A549 (cell line): ENCODE measurements at regions not wholly inside any gene's neighbourhood (a gene's known extent, or its start where the extent isn't known, plus 50 kb on each side); places are given as distances from the start of the nearest gene placed in this dataset.

Experiments
- ATAC-seq, 2 experiments: fragments of 200-7000 bp in 1 of 2; fragments of >200 bp in 1 of 2; cut with Nextera tagmentation in 1 of 2; cut with Tn5 transposase in 1 of 2; 3 replicates each; pipeline versions ENCODE4 v1.8.0 to v1.9.1; 2018 to 2020; ENCODE audit warnings: mild to moderate bottlenecking in 1 of 2, moderate library complexity in 1 of 2
- CTCF ChIA-PET: fragments of 300-600 bp; sonication (Branson Sonifier 250); formaldehyde crosslinking; extraction: SDS; loops from one replicate; lab custom pipeline; 2021; ENCODE audit warnings: antibody characterized with exemption, inconsistent platforms; lab: Yijun Ruan, JAX
- POLR2A ChIA-PET: fragments of 350-600 bp; formaldehyde crosslinking; extraction: SDS; loops from one replicate; lab custom pipeline; 2021; ENCODE audit warnings: antibody characterized with exemption, inconsistent platforms; lab: Yijun Ruan, JAX
- DNase-seq, 2 experiments: peaks; one replicate each; pipeline versions ENCODE4 v3.0.0 to v3.0.0-alpha.2; 2011 to 2016; ENCODE audit warnings: low read depth in 1 of 2, low spot score in 1 of 2
- FAIRE-seq: peaks from 2 replicates; lab custom pipeline; 2011; peaks lifted over from hg19 to GRCh38; lab: Jason Lieb, UNC
- H3K27ac ChIP-seq, 2 experiments: fragments of >200 bp; sonication (Bioruptor Twin); formaldehyde crosslinking; 3 replicates each; pipeline ENCODE4 v1.5.1; 2016 to 2017
- H3K4me1 ChIP-seq: fragments of >200 bp; sonication (Bioruptor Twin); formaldehyde crosslinking; 3 replicates; pipeline ENCODE4 v1.6.1; 2016
- H3K4me2 ChIP-seq: fragments of >200 bp; sonication (Bioruptor Twin); formaldehyde crosslinking; 3 replicates; pipeline ENCODE4 v1.6.1; 2016
- H3K4me3 ChIP-seq: fragments of >200 bp; sonication (Bioruptor Twin); formaldehyde crosslinking; 3 replicates; pipeline ENCODE4 v1.5.1; 2016
- H3K9me3 ChIP-seq: fragments of >200 bp; sonication (Bioruptor Twin); formaldehyde crosslinking; 3 replicates; pipeline ENCODE4 v1.6.1; 2016
- BCL3 ChIP-seq: fragments of >200 bp; sonication (Bioruptor Twin); formaldehyde crosslinking; IDR thresholded peaks from 3 replicates; pipeline ENCODE4 v1.6.1; 2016
- CEBPB ChIP-seq, 2 experiments: fragments of >200 bp in 1 of 2; sonication (Bioruptor Twin) in 1 of 2; formaldehyde crosslinking in 1 of 2; IDR thresholded peaks; 2 replicates each; pipeline ENCODE4 v1.6.1; 2012 to 2016
- CHD4 ChIP-seq: fragments of 200-600 bp; sonication (generic); IDR thresholded peaks from 2 replicates; pipeline ENCODE4 v1.6.1; 2016; ENCODE audit warnings: antibody characterized with exemption, mild to moderate bottlenecking, borderline replicate concordance
- EHMT2 ChIP-seq: fragments of 200-600 bp; sonication (generic); IDR thresholded peaks from 2 replicates; pipeline ENCODE4 v1.6.1; 2016; ENCODE audit warnings: antibody characterized with exemption, low read depth, mild to moderate bottlenecking, moderate library complexity
- EP300 ChIP-seq, 2 experiments: fragments of >200 bp; sonication (Bioruptor Twin); formaldehyde crosslinking; IDR thresholded peaks; 2 replicates in 1 of 2; 3 replicates in 1 of 2; pipeline ENCODE4 v1.6.1; 2016 to 2017
- FOSB ChIP-seq: fragments of 250-450 bp; sonication (Bioruptor Pico); IDR thresholded peaks from 2 replicates; pipeline ENCODE4 v1.5.0; 2020; ENCODE audit warnings: mild to moderate bottlenecking, moderate library complexity
- FOSL2 ChIP-seq, 2 experiments: fragments of 450-650 bp in 1 of 2; fragments of >200 bp in 1 of 2; sonication (Bioruptor Twin) in 1 of 2; formaldehyde crosslinking; IDR thresholded peaks; 2 replicates each; pipeline versions ENCODE4 v1.5.0 to v1.6.1; 2016 to 2020; ENCODE audit warnings: mild to moderate bottlenecking in 1 of 2, moderate library complexity in 1 of 2
- GATA3 ChIP-seq: IDR thresholded peaks from 2 replicates; pipeline ENCODE4 v1.6.1; 2012; ENCODE audit warnings: borderline replicate concordance
- HOXA7 ChIP-seq: fragments of 250-450 bp; sonication (Bioruptor Pico); IDR thresholded peaks from 2 replicates; pipeline ENCODE4 v1.5.0; 2020; ENCODE audit warnings: mild to moderate bottlenecking, moderate library complexity
- JUN ChIP-seq, 2 experiments: fragments of >200 bp; sonication (Bioruptor Twin); formaldehyde crosslinking; IDR thresholded peaks; 2 replicates in 1 of 2; 3 replicates in 1 of 2; pipeline ENCODE4 v1.6.1; 2016 to 2017
- JUNB ChIP-seq: fragments of >200 bp; sonication (Bioruptor Twin); formaldehyde crosslinking; IDR thresholded peaks from 2 replicates; pipeline ENCODE4 v1.6.1; 2016
- KDM5A ChIP-seq: fragments of 200-600 bp; sonication (generic); IDR thresholded peaks from 2 replicates; pipeline ENCODE4 v1.6.1; 2016; ENCODE audit warnings: antibody characterized with exemption, mild to moderate bottlenecking
- MAZ ChIP-seq: fragments of 150-350 bp; IDR thresholded peaks from 2 replicates; pipeline ENCODE4 v1.6.1; 2014; ENCODE audit warnings: antibody characterized with exemption, low read depth, low read length, borderline replicate concordance
- PHF8 ChIP-seq: fragments of 200-600 bp; sonication (generic); IDR thresholded peaks from 2 replicates; pipeline ENCODE4 v1.6.1; 2016; ENCODE audit warnings: low read depth, mild to moderate bottlenecking, antibody characterized with exemption, moderate library complexity, borderline replicate concordance
- POLR2A ChIP-seq: IDR thresholded peaks from 2 replicates; pipeline ENCODE4 v1.6.1; 2012; ENCODE audit warnings: mild to moderate bottlenecking, low read length
- POLR2AphosphoS2 ChIP-seq: conservative IDR thresholded peaks from 2 replicates; pipeline ENCODE4 v1.6.1; 2012; ENCODE audit warnings: low read length, improper control_type of control experiment, inconsistent platforms
- RAD21 ChIP-seq, 2 experiments: fragments of >200 bp in 1 of 2; sonication (Bioruptor Twin) in 1 of 2; formaldehyde crosslinking in 1 of 2; IDR thresholded peaks in 1 of 2; conservative IDR thresholded peaks in 1 of 2; 2 replicates in 1 of 2; 3 replicates in 1 of 2; pipeline ENCODE4 v1.6.1; 2012 to 2018; ENCODE audit warnings: inconsistent platforms in 1 of 2
- SMC3 ChIP-seq: fragments of >200 bp; sonication (Bioruptor Twin); formaldehyde crosslinking; IDR thresholded peaks from 3 replicates; pipeline ENCODE4 v1.6.1; 2018; ENCODE audit warnings: inconsistent platforms
- ZC3H11A ChIP-seq: fragments of 450-650 bp; IDR thresholded peaks from 2 replicates; pipeline ENCODE4 v1.6.1; 2014; ENCODE audit warnings: antibody characterized with exemption, mild to moderate bottlenecking
- ZFP36 ChIP-seq: fragments of 450-650 bp; IDR thresholded peaks from 2 replicates; pipeline ENCODE4 v1.6.1; 2014; ENCODE audit warnings: borderline replicate concordance; ENCODE audit not compliant: partially characterized antibody
- ZNF302 ChIP-seq: fragments of 250-450 bp; sonication (Bioruptor Pico); IDR thresholded peaks from 2 replicates; pipeline ENCODE4 v1.9.0; 2021; ENCODE audit warnings: inconsistent platforms, mild to moderate bottlenecking, moderate library complexity
- WGBS: methylation state at CpG from one replicate; pipeline ENCODE4 v1.1.6; 2017; ENCODE audit errors: missing lambda C conversion rate; 5-methylcytosine and 5-hydroxymethylcytosine counted together
- TF ChIP-seq, protein P1 (sequence below): fragments of 150-350 bp; IDR thresholded peaks from 2 replicates; pipeline ENCODE4 v1.6.1; 2014; ENCODE audit warnings: low read depth, mild to moderate bottlenecking, low read length
- TF ChIP-seq, protein P2 (sequence below): fragments of >200 bp; sonication (Bioruptor Twin); formaldehyde crosslinking; IDR thresholded peaks from 2 replicates; pipeline ENCODE4 v1.6.1; 2016
- TF ChIP-seq, protein P3 (sequence below): IDR thresholded peaks from 2 replicates; pipeline ENCODE4 v1.6.1; 2012

DNA sequence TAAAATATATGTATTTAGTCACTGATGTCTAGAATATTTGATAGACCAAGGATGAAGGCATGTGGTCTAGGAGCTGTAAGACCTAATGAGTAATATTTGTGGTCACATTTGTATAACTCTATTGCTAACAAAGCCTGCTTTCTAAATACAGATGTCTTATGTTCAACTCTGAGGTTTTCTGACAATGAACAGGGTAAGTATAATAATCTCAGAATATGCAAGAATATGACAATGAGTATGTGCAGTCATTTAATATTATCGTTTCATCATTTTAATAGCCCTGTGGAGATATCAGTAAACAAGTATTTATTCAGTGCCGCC, 389.6 kb downstream of the LRIG3 start (continued):
- TF ChIP-seq PHF8 (no peak), RAD21 (conservative IDR thresholded peaks at IDR 0.05 in 1 of 2, IDR thresholded peaks at IDR 0.05 in 1 of 2) (no peak), ZNF302 (no peak), HOXA7 (no peak), JUN (IDR thresholded peaks at IDR 0.05) (no peak), EHMT2 (no peak), JUNB (no peak)
- TF ChIP-seq, protein P1, sequence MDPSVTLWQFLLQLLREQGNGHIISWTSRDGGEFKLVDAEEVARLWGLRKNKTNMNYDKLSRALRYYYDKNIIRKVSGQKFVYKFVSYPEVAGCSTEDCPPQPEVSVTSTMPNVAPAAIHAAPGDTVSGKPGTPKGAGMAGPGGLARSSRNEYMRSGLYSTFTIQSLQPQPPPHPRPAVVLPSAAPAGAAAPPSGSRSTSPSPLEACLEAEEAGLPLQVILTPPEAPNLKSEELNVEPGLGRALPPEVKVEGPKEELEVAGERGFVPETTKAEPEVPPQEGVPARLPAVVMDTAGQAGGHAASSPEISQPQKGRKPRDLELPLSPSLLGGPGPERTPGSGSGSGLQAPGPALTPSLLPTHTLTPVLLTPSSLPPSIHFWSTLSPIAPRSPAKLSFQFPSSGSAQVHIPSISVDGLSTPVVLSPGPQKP: no peak

GRCh38 chr12:58532855-58533608, 387.3 kb downstream of the LRIG3 start:
- DNase-seq (peak in 1 of 2 experiments; percentile 82), ATAC-seq (peak; percentile 68 to 92; a peak in 3 of 6 replicates), FAIRE-seq (peak; percentile 7)
- Histone ChIP-seq H3K4me1 (peaks cover 52% of the 10 kb centered on the region), H3K4me3 (no peak overlapping the region), H3K9me3 (peaks cover 9% of the 10 kb centered on the region; the same call in 1 of the 3 replicates), H3K4me2 (peak overlapping the region; percentile 39), H3K27ac (peak overlapping the region; percentile 68 to 70)
- WGBS: 23% methylated on average over 4 of the region's 4 CpGs
- POLR2A ChIA-PET: interaction anchor here (1.5 kb wide), 1 partner anchor 107 kb away, joined by 4 read pairs; no protein-coding TSS in a partner anchor
- CTCF ChIA-PET: interaction anchor here (0.8 kb wide), 1 partner anchor 581 kb away, joined by 3 read pairs; no protein-coding TSS in a partner anchor
- TF ChIP-seq JUNB (peak; percentile 94), RAD21 (conservative IDR thresholded peaks at IDR 0.05 in 1 of 2, IDR thresholded peaks at IDR 0.05 in 1 of 2) (peak; percentile 18 to 24; a peak in 1 of 5 replicates), EP300 (IDR thresholded peaks at IDR 0.05) (peak; percentile 70 to 72; a peak in 4 of 5 replicates), SMC3 (peak; percentile 31), POLR2AphosphoS2 (no peak), JUN (IDR thresholded peaks at IDR 0.05) (peak; percentile 56 to 76; a peak in 3 of 5 replicates), GATA3 (peak; percentile 96), BCL3 (0 out of 3 replicates have a peak, but pooled peaks have one; percentile 34), ZC3H11A (no peak), KDM5A (no peak), FOSL2 (IDR thresholded peaks at IDR 0.05) (peak; percentile 32; the same call in 1 of the 2 replicates), FOSL2 (CRISPR knock-in tag; IDR thresholded peaks at IDR 0.05) (peak; percentile 79), CEBPB (IDR thresholded peaks at IDR 0.05) (peak in 1 of 2 experiments; percentile 79; a peak in 2 of 4 replicates), CHD4 (peak; percentile 17; the same call in 1 of the 2 replicates), MAZ (no peak), ZFP36 (peak; percentile 30), POLR2A (no peak), FOSB (no peak)
- TF ChIP-seq, protein P2, sequence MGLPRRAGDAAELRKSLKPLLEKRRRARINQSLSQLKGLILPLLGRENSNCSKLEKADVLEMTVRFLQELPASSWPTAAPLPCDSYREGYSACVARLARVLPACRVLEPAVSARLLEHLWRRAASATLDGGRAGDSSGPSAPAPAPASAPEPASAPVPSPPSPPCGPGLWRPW: no peak
- TF ChIP-seq, protein P3, sequence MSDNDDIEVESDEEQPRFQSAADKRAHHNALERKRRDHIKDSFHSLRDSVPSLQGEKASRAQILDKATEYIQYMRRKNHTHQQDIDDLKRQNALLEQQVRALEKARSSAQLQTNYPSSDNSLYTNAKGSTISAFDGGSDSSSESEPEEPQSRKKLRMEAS: peak; percentile 29; the same call in 1 of the 2 replicates
- TF ChIP-seq, protein P1: no peak
